Peyer's patch (tissue), 4 donors: ENCODE measurements at regions not wholly inside any gene's neighbourhood (a gene's known extent, or its start where the extent isn't known, plus 50 kb on each side); places are given as distances from the start of the nearest gene placed in this dataset.

ENCODE experiments used
- DNase-seq, 3 donors: peaks; one replicate each; pipeline ENCODE4 v3.0.0-alpha.2; 2017 to 2019
- H3K27ac ChIP-seq, 4 donors: fragments of 200-600 bp; sonication (generic); one replicate each; pipeline ENCODE4 v1.5.1; 2016 to 2019
- H3K27me3 ChIP-seq, 2 donors: fragments of 200-600 bp; sonication (generic); one replicate each; pipeline ENCODE4 v1.5.1; 2019
- H3K36me3 ChIP-seq, 3 donors: fragments of 200-600 bp; sonication (generic); one replicate each; pipeline ENCODE4 v1.5.1; 2016 to 2019
- H3K4me1 ChIP-seq, 4 donors: fragments of 200-600 bp; sonication (generic); one replicate each; pipeline ENCODE4 v1.5.1; 2016 to 2019
- H3K4me3 ChIP-seq, 4 donors: fragments of 200-600 bp; sonication (generic); 1 replicate in 3 of 4; 2 replicates in 1 of 4; pipeline ENCODE4 v1.5.1; 2016 to 2019; ENCODE audit warnings: mild to moderate bottlenecking in 1 of 4
- H3K9me3 ChIP-seq, 4 donors: fragments of 200-600 bp; sonication (generic); one replicate each; pipeline ENCODE4 v1.5.1; 2016 to 2019; ENCODE audit warnings: mild to moderate bottlenecking in 1 of 4
- CTCF ChIP-seq, 6 experiments: fragments of 450-650 bp in 4 of 6; fragments of 200-600 bp in 2 of 6; sonication (generic) in 1 of 6; IDR thresholded peaks; one replicate each; pipeline ENCODE4 v1.5.1; 2017 to 2019; ENCODE audit warnings: antibody characterized with exemption in 6 of 6, mild to moderate bottlenecking in 3 of 6, moderate library complexity in 1 of 6
- POLR2A ChIP-seq, 2 donors: fragments of 450-650 bp; IDR thresholded peaks; one replicate each; pipeline ENCODE4 v1.5.1; 2017; ENCODE audit warnings: antibody characterized with exemption in 2 of 2, mild to moderate bottlenecking in 2 of 2, moderate library complexity in 2 of 2

GRCh38 chr10:4569151-4569550, 256.9 kb upstream of the AKR1E2 start:
- H3K4me1 ChIP-seq: no peaks in the 10 kb centered on the region
- no peak overlapping the region for H3K27ac ChIP-seq
- no peaks in the 10 kb centered on the region for H3K27me3 ChIP-seq
- no peaks in the 10 kb centered on the region for H3K9me3 ChIP-seq
- no peak for DNase-seq
- H3K36me3 ChIP-seq: no peaks in the 10 kb centered on the region
- TF ChIP-seq POLR2A (IDR thresholded peaks at IDR 0.05): no peak
- no peak for TF ChIP-seq CTCF (IDR thresholded peaks at IDR 0.05)
- H3K4me3 ChIP-seq: no peak overlapping the region

GRCh38 chr10:4568731-4569130, 257.3 kb upstream of the AKR1E2 start:
- Histone ChIP-seq H3K27ac (no peak overlapping the region), H3K4me1 (no peaks in the 10 kb centered on the region), H3K4me3 (no peak overlapping the region), H3K27me3 (no peaks in the 10 kb centered on the region), H3K9me3 (no peaks in the 10 kb centered on the region), H3K36me3 (no peaks in the 10 kb centered on the region)
- no peak for DNase-seq
- TF ChIP-seq POLR2A (IDR thresholded peaks at IDR 0.05) (no peak), CTCF (IDR thresholded peaks at IDR 0.05) (no peak)

GRCh38 chr10:4568086-4568485, 257.9 kb upstream of the AKR1E2 start:
- DNase-seq: no peak
- TF ChIP-seq CTCF (IDR thresholded peaks at IDR 0.05) (no peak), POLR2A (IDR thresholded peaks at IDR 0.05) (no peak)
- H3K27ac ChIP-seq: no peak overlapping the region
- H3K4me1 ChIP-seq: no peaks in the 10 kb centered on the region
- H3K27me3 ChIP-seq: no peaks in the 10 kb centered on the region
- H3K36me3 ChIP-seq: no peaks in the 10 kb centered on the region
- H3K9me3 ChIP-seq: no peaks in the 10 kb centered on the region
- H3K4me3 ChIP-seq: no peak overlapping the region

- H3K4me3 ChIP-seq: no peak overlapping the region
- H3K4me1 ChIP-seq: no peaks in the 10 kb centered on the region
- H3K27me3 ChIP-seq: no peaks in the 10 kb centered on the region
- H3K27ac ChIP-seq: no peak overlapping the region
- TF ChIP-seq POLR2A (IDR thresholded peaks at IDR 0.05) (no peak), CTCF (IDR thresholded peaks at IDR 0.05) (no peak)
- H3K36me3 ChIP-seq: no peaks in the 10 kb centered on the region
- DNase-seq: no peak
- H3K9me3 ChIP-seq: no peaks in the 10 kb centered on the region
Measured at GRCh38 chr10:4567637-4568036, 258.4 kb upstream of the AKR1E2 start.

GRCh38 chr10:4566011-4566410, 260.0 kb upstream of the AKR1E2 start:
- no peaks in the 10 kb centered on the region for H3K9me3 ChIP-seq
- no peak for DNase-seq
- H3K4me1 ChIP-seq: no peaks in the 10 kb centered on the region
- H3K4me3 ChIP-seq: no peak overlapping the region
- no peak overlapping the region for H3K27ac ChIP-seq
- TF ChIP-seq POLR2A (IDR thresholded peaks at IDR 0.05) (no peak), CTCF (IDR thresholded peaks at IDR 0.05) (no peak)
- H3K36me3 ChIP-seq: no peaks in the 10 kb centered on the region
- no peaks in the 10 kb centered on the region for H3K27me3 ChIP-seq

GRCh38 chr10:4561296-4561695, 264.7 kb upstream of the AKR1E2 start:
- no peak for TF ChIP-seq POLR2A (IDR thresholded peaks at IDR 0.05)
- TF ChIP-seq CTCF (IDR thresholded peaks at IDR 0.05): no peak
- H3K27ac ChIP-seq: no peak overlapping the region
- no peaks in the 10 kb centered on the region for H3K4me1 ChIP-seq
- no peaks in the 10 kb centered on the region for H3K9me3 ChIP-seq
- H3K27me3 ChIP-seq: no peaks in the 10 kb centered on the region
- no peak for DNase-seq
- H3K4me3 ChIP-seq: no peak overlapping the region
- no peaks in the 10 kb centered on the region for H3K36me3 ChIP-seq
